CD4-positive, alpha-beta T cell treated with Interleukin-12 subunit alpha and Interleukin-12 subunit beta, for 1 hour (primary cell): ENCODE measurements at regions not wholly inside any gene's neighbourhood (a gene's known extent, or its start where the extent isn't known, plus 50 kb on each side); places are given as distances from the start of the nearest gene placed in this dataset.
A peak's percentile ranks its signal among the peaks of the same experiment; 100 is the strongest.

Source experiments
- DNase-seq: peaks from one replicate; pipeline ENCODE4 v3.0.0-alpha.2; 2020

GRCh38 chr5:107293541-107294210 is 377.1 kb downstream of the EFNA5 start:
- no peak for DNase-seq

DNA sequence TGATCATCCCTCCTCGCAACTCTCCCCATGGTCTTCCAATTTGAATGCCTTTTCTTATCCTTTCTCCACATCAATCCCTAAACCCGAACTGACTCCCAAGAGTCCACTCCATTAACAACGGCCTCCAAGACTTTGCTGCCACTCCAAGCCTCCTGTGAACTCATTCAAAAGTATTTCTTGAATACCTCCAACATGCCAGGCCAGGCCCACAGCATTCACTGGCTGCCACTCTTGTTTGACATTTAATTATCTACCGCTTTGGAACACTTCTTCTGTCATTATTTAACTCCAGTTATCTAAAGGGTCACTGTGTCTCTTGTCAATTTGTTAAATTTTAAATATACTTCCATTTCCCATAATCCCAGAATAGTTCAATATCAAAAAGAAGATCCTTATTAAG is 378.9 kb downstream of the EFNA5 start:
- no peak for DNase-seq

DNA sequence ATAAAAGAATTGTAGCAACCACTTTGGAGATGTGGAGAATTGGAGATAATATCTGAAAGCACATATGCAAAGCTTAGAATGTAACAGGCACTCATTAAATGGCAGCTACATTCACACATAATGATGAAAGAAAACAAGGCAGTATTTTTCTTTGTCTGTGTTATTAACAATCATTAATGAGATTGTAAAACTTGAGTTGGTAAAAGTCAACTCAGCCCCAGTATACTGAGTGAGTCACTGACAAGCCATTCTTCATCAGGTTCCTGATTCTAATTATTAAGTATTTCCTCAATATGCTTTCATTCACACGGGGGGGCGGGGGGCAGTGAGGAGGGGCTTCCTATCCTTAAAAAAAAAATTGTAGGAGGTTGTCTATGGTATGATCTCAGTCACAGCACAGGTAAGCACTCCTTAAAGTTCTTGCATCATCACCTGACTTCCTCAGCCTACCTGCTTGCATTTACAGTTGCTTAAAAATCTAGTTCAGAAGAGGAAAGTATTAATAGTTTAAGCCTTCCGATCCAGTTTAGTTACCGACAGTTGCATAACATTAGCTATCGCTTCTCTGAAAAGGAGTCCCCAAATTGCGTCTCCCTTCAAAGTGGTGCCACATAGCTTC is 379.8 kb downstream of the EFNA5 start:
- DNase-seq = no peak

DNA sequence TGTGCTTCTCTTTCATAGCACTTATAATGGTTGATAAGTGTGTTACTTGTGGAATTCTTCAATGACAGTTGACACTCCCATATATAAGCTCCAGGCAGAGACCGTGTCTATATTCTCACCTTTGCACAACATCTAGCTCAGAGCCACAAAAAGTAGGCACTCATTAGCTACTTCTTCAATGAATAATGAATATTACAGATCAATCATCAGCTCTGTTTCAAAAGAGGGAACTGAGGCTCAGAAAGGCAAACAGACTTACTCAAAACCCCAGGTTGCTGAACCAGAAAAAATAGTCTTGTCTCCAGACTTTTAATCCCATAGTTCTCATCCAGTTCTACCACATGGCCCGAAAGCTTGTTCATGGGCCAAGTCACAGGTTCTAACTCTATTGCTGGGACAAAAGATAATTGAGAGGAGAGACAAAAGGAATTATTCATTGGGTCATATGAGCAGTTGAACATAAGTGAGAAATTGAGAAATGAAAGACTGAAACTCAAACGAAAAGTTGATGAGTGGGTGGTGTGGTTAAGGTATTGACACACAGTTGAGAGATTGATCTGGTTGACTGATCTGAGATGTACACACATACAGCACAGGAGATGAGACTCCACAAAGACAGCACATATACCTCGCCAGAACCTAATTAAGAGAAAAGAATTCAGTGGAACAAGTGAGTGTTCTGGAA is 381.6 kb downstream of the EFNA5 start:
- DNase-seq = no peak

DNA sequence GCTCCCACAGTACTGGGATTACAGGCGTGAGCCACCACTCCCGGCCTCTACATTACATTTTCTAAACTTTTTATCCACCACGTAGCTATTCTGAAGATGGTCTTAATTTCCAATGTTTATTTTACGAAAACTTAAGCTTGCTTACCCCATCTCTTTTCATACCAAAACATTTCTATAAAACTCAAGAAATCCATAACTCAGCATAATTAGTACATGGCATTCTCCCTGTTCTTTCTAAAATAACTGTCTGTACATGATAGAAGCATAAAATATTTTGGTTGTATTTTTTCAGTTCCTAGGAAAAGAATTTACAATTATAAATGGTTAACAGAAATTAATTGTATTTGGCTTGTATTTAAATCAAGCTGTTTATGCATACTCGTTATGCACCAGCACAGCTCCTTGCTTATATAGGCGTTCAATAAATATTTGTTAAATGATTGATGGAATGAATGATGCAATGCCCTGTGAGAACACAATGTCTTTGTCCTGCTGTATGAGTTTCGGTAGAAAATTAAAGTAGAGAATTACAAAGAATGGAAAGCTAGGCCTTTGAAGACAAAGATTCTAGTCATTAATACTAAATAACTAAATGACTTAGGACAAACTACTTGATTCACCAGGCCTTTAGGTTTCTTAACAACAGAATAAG is 384.2 kb downstream of the EFNA5 start:
- DNase-seq = no peak

GRCh38 chr5:107285772-107286171 is 385.0 kb downstream of the EFNA5 start:
- no peak for DNase-seq

DNA sequence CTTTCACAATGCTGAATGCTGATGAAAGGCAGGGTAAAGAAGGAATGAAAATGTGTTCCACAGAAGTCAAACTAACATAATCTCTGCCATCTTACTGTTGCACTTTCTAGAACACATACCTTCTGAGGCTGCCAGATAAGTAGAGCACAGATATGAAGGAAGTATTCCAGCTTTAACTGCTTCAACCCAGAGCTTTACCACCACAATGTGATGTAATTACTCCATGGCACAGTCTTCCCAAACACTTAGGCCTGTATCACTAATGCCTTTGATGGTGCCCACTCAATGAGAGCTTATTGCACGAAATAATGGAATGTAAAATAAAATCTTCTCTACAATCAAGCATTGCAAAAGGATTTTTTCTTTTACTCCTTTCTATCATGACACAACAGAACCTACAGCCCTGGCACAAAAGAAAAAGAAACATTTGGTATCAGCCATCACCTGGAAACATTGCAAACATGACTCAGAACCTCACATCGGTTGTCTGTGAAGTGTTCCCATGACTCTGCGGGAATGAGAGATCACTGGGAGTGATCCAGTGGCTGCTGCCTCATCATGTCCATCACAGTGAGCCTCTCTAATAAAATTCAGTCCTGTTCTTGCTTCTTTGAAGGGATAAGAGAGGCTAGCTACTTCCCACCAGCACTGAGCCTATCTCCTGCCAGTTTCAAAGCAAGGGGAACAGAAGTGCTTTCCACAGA is 385.8 kb downstream of the EFNA5 start:
- DNase-seq = no peak

DNA sequence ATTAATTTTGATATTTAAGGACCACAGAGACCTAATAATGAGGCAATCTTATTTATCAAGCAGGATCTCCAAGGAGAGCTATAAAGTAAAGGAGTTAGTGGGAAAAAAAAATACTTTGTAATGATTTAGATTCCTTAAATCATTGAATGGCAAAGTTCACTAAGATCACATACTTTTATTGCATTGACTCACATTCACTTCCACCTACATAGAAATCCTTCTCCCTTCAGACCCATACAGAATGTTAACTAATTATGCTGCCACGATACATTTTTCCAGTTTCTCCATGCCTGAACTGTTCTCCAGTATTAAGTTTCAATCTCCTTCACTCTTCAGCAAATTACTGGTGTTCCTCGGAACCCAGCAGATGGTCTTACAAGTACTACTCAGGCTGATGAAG is 388.7 kb downstream of the EFNA5 start:
- DNase-seq = no peak

GRCh38 chr5:107278774-107279173 is 392.0 kb downstream of the EFNA5 start:
- DNase-seq = no peak

DNA sequence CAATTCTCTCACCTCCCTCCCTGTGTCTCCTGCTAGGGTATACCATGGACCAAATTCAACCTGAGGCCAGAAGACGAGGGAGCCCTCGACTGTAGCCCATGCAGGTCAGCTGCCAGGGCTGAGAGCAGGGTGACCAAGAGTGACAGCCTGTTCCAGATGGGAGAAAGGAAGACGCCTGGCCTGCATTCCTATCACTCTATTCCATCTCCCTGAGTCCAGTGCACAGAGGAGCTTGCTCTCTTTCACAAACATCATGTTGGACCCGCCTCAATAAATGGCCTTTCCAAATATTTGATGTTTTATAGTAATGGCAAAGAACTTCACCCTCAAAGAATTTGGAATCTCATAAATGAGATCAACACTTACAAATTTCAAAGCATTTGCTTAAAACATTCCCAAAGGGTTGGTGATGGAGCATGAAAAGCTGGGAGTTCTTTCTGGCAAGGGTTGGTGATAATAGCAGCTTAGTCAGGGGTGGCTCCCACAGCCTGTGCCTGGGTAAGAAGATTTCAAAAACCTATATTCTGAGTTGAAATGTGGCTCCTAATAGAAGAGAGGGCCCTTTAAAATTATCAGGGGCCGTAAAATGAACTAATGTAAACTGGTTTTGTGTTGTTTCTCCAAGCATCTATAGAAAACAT is 393.1 kb downstream of the EFNA5 start:
- DNase-seq = no peak

DNA sequence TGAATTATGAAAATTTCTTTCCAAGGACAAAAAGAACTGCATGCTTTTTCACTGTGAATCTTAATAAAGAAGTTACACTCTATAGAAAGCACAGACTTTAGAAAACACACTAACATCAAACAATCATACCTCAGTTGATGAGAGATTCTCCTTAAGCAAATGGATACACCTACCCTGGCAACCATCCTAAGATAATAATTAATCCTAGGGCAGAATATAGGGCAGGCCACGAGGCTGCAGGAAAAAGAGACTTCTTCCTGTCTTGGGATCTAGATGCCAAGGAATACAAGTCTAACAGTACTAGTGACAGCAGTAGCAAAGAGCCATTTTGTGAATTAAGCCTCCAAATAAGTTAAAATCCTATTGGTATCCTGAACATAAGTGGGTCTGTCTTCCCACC is 395.4 kb downstream of the EFNA5 start:
- no peak for DNase-seq

DNA sequence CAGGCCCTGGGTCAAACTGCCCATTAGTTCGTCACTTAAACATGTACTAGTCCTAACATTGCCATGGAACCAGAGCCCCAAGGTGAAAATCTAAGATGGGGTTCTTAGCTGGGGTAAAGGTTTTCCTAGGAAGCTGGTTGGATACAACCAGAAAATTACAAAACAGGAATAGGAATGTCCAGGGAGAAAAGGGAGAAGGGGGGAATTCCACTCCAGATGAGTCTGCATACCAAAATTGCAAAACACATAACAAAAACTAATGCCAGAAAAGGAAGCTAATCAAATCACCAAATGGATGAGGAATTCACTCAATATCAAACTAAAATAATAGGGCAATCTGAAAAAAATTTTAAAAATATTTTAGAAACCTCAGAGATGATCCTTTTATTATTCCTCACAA is 396.2 kb downstream of the EFNA5 start:
- no peak for DNase-seq

DNA sequence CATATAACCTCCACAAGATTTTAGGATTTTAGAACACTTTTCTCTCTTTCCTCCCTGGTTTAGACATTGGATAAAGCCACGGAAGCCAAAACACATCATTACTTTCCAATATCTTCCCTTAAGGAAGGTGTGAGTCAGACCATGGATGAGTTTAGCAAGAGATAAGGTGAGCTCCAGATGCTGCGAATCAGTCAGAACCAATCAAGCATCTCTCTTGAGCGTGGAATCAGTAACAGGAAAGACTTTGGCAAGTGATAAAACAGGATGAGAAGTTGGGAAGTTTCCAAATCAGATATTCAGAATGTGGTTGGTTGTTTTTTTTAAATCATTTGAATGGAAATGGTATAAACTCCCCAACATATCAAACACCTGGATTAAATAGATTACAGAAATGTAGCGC is 397.8 kb downstream of the EFNA5 start:
- no peak for DNase-seq

GRCh38 chr5:107272509-107272908 is 398.2 kb downstream of the EFNA5 start:
- DNase-seq = no peak

DNA sequence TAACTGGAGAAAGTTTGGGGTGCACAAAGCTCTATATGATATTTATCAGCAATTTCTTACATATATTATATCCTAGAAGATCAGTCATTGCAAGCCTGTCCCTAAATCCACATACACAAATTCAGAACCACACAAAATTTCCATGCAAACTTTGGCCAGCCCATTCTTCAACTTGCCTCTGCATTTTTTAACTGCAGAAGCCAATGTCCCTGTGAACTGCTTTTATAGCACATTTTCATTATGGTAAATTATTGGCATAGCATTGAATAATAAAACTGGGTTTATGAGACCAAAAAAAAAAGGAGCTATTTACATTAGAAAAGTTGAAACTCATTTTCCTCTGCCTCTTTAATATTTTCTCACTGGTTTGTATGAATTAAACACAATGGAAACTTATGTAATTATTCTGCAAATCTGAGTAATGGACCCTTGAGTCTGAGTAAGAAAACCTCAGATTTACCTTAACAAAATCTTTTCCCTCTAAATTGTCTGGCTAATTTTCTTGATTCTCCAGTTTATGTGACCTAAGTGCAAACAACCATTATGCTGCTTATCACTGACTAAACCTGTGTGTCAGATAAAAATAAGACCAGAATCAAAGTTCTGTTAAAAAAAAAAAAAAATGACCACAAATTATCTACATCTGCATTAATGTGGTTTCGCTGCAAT is 398.9 kb downstream of the EFNA5 start:
- no peak for DNase-seq

GRCh38 chr5:107270561-107270960 is 400.2 kb downstream of the EFNA5 start:
- no peak for DNase-seq

DNA sequence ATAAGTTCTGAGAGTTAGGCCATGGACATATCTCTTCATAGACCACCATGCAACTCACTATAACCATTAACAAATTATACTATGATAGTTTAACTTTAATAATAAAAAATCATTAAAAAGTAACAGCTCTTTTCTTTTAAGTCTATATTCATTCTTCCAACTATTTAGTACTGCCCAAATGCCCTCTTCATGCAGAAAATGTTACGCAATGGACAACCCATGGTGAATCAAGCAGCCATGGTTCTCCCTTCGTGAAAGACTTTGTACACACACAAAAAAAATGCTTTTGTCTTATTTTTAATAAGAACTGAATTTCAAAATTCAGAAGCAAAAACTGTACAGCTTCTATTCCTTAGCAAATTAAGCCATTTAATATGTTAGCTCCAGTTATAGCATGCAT is 401.1 kb downstream of the EFNA5 start:
- no peak for DNase-seq

- DNase-seq = no peak
Measured at GRCh38 chr5:107269256-107269655, 401.5 kb downstream of the EFNA5 start.

DNA sequence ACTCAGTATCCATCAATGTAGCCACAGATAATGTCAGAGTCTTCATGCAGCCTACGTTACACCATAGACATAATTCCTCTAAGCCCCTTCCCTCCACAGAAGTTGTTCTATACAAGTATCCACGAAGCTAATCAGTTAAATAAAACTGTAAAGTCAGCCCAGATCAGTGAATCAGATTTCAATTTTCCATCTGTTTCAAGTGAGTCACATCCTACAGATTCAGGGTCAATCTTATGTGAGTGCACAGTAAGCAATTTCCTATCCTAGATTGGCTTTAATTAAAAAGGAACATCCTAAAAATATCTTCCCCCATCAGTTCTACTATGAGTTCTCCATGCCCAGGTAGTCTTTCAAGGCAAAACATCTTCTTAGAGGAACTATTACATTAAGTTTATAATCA is 402.5 kb downstream of the EFNA5 start:
- DNase-seq = no peak

- DNase-seq = no peak
Measured at GRCh38 chr5:107266100-107266499, 404.6 kb downstream of the EFNA5 start.

DNA sequence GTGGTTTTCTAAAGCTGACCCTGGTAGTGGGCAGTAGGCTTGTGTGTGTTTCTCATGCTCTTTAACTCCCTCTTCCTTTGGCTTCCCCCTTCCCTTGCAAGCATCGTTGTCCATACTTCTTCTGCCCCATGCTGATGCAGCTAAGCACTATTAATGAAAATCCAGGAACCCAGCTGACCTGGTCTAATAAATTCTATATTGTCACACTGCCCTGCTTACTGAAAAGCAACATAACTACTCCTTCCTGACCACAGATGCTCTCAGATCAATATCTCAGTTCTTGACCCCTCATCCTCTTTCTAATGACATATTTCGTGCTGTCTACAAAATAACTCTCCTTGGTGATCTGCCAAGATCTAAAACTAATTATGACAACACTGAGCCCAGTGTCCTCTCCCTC is 405.5 kb downstream of the EFNA5 start:
- DNase-seq = no peak

DNA sequence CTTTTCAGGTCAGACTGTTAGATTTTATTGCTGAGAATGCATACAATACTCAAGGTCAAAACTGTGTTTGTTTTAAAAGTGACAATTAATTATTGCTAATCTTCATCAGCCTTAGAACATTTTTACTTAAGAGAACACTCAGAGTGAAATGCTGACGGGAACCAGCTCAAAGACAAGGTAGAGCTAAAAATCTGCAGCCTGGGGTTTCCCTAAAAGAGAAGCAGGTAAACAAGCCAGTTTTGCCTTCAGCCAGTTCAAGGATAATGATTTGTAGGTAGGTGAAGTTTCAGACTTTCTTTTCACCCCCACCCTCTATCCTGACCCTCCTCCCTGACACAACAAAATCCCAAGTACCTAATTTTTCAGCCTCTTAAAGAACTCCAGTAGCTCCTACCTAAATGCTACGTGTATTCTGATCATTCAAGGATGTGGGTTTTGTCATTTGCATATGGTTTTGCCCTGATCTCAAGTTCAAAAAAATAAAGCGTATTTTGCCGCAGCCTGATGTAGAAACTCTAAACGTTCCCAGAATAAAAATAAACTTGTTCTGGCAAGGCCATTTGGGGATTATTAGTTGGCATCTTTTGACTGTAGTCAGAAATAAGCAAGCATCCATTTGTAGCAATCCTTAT is 407.2 kb downstream of the EFNA5 start:
- DNase-seq = peak; percentile 42
